ENCODE measurements at regions not wholly inside any gene's neighbourhood (a gene's known extent, or its start where the extent isn't known, plus 50 kb on each side); places are given as distances from the start of the nearest gene placed in this dataset.

DNA sequence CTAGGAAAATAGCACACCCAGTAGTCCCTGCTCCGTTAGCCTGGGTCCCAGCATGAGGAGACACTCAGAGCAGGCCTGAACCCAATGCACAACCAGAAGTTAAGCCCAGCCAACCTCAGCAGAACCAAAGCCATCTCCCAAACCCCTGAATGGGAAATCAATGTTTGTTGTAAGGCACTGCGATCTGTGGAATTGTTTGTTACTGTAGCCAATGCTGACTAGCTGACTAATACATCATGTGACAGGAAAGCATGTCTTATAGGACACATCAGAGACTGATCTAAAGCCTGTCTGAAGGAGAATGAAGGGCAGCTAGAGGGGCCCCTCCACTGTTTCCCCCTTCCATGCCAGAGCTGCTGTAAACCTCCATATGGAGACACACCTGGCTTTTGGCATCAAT lies 96.4 kb downstream of the MARCHF4 start:
- DNase-seq (no peak), ATAC-seq (ENCODE audit: low read depth) (no peak)
- CTCF ChIA-PET: no interaction called here
- Mint-ChIP-seq H3K36me3 (ENCODE audit: low read depth) (no peaks in the 10 kb centered on the region), H3K27ac (no peak overlapping the region), H3K9me3 (no peaks in the 10 kb centered on the region), H3K4me3 (no peak overlapping the region), H3K27me3 (peaks cover 16% of the 10 kb centered on the region), H3K4me1 (no peaks in the 10 kb centered on the region)
- TF ChIP-seq, protein P1, sequence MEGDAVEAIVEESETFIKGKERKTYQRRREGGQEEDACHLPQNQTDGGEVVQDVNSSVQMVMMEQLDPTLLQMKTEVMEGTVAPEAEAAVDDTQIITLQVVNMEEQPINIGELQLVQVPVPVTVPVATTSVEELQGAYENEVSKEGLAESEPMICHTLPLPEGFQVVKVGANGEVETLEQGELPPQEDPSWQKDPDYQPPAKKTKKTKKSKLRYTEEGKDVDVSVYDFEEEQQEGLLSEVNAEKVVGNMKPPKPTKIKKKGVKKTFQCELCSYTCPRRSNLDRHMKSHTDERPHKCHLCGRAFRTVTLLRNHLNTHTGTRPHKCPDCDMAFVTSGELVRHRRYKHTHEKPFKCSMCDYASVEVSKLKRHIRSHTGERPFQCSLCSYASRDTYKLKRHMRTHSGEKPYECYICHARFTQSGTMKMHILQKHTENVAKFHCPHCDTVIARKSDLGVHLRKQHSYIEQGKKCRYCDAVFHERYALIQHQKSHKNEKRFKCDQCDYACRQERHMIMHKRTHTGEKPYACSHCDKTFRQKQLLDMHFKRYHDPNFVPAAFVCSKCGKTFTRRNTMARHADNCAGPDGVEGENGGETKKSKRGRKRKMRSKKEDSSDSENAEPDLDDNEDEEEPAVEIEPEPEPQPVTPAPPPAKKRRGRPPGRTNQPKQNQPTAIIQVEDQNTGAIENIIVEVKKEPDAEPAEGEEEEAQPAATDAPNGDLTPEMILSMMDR (IDR thresholded peaks at IDR 0.05): no peak
- POLR2A ChIA-PET: no interaction called here
- intact Hi-C loops (cut with micrococcal nuclease): no loop called here

DNA sequence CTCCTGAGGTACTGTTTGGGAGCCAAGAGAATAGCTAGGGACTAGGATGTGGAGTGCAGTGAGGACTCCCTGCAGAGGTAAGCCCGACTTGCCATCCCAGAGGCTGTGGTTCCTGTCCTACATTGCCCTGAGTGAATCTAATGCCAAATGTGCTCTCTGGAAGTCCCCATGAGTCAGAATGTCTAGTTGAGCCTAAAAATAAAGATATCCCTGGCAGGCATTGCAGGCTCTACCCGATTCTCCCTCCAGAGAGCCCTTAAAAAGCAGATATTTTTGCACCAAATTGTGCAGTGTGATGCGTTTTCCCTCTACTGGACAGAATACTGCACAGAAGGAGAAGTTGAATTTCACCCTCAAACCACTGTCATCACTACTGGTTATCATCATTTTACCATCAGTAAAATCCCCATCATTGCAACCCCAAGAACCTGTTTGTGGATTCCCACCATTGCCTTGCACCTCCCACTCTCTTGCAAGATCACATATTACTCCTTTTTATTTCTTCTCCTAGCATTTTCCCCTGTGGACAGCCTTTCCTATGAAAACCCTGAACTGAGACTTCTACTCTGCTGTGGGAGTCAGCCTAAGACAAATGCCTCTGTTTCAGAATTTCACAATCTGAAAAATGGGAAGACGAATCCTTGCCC lies 98.0 kb downstream of the MARCHF4 start:
- CTCF ChIA-PET: no interaction called here
- Mint-ChIP-seq H3K4me3 (no peak overlapping the region), H3K27ac (no peak overlapping the region), H3K27me3 (peaks cover 16% of the 10 kb centered on the region), H3K4me1 (no peaks in the 10 kb centered on the region), H3K36me3 (ENCODE audit: low read depth) (no peaks in the 10 kb centered on the region), H3K9me3 (no peaks in the 10 kb centered on the region)
- TF ChIP-seq, protein P1 (IDR thresholded peaks at IDR 0.05): no peak
- no peak for DNase-seq
- POLR2A ChIA-PET: no interaction called here
- intact Hi-C loops (cut with micrococcal nuclease): no loop called here
- ATAC-seq (ENCODE audit: low read depth): no peak

DNA sequence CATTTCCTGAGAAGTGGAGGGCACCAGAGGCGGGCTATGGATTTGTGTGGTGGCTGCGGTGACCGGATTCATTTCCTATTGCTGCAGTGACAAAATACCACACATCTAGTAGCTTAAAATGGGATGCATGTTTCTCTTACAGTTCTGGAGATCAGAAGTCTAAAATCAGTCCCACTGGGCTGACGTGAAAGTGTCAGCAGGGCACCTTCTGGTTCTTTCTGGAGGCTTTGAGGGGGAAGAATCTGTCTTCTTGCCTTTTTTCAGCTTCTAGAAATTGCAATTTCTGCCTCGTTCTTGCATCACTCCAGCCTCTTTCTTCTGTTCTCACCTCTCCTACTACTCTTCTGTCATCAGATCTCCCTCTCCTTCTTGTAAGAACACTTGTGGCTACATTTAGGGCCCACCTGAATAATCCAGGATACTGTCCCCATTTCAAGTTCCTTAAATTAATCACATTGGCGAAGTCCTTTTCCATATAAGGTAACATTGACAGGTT lies 111.2 kb downstream of the MARCHF4 start:
- H3K27ac Mint-ChIP-seq: no peak overlapping the region

DNA sequence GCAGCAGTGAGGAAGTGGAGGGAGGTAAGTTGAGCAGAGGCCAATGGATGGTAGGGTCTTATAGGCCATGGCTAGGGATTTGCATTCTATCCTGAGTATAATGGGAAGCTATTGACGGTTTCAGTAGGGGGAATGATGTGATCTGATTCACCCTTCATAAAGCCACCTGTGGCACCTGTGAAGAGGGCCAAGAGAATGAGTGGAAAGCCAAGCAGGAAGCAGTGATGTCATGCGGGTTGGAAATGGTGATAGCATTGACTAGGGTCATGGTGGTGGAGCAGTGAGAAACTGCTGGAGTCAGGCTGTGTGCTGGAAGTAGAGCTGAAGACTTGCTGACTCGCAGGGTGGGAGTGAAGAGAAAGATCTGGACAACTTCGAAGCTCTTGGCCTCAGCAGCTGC lies 111.7 kb downstream of the MARCHF4 start:
- ChIA-PET CTCF (no interaction called here), POLR2A (no interaction called here)
- no peak overlapping the region for H3K27ac Mint-ChIP-seq
- intact Hi-C loops (cut with micrococcal nuclease): no loop called here
- ATAC-seq (ENCODE audit: low read depth): no peak
- H3K9me3 Mint-ChIP-seq: no peaks in the 10 kb centered on the region
- no peak for DNase-seq
- no peaks in the 10 kb centered on the region for H3K4me1 Mint-ChIP-seq
- no peak overlapping the region for H3K4me3 Mint-ChIP-seq
- H3K27me3 Mint-ChIP-seq: peaks cover 9% of the 10 kb centered on the region
- TF ChIP-seq, protein P1 (IDR thresholded peaks at IDR 0.05): no peak
- no peaks in the 10 kb centered on the region for H3K36me3 Mint-ChIP-seq (ENCODE audit: low read depth)

More for the DNA sequence above, 111.2 kb downstream of the MARCHF4 start:
- intact Hi-C loops (cut with micrococcal nuclease): no loop called here
- Mint-ChIP-seq H3K4me1 (no peaks in the 10 kb centered on the region), H3K9me3 (no peaks in the 10 kb centered on the region), H3K36me3 (ENCODE audit: low read depth) (no peaks in the 10 kb centered on the region), H3K4me3 (no peak overlapping the region), H3K27me3 (peaks cover 9% of the 10 kb centered on the region)
- CTCF ChIA-PET: no interaction called here
- TF ChIP-seq, protein P1 (IDR thresholded peaks at IDR 0.05): no peak
- POLR2A ChIA-PET: no interaction called here
- ATAC-seq (ENCODE audit: low read depth): no peak
- no peak for DNase-seq

DNA sequence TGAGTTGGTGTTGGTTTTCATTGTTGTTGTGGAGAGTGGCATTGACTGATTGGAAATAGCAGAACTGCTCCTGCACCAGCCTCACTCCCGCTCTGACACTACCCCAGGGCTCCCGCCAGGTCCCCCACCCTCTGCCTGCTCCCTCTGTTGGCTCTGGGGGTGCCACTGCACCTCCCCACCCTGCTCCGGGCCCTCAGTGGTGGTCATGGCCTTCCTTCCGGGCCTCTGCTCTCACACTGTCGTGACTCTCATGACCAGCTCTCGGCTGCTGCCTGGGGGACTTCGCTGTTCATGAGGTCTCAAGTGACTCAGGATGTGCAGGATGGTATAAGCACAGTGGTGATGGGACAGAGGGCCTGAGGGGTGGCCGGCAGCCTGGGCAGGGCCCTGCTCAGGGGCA lies 113.2 kb downstream of the MARCHF4 start:
- POLR2A ChIA-PET: no interaction called here
- Mint-ChIP-seq H3K27me3 (peaks cover 9% of the 10 kb centered on the region), H3K9me3 (no peaks in the 10 kb centered on the region), H3K4me1 (no peaks in the 10 kb centered on the region), H3K4me3 (no peak overlapping the region), H3K27ac (no peak overlapping the region), H3K36me3 (ENCODE audit: low read depth) (no peaks in the 10 kb centered on the region)
- intact Hi-C loops (cut with micrococcal nuclease): no loop called here
- CTCF ChIA-PET: no interaction called here
- ATAC-seq (ENCODE audit: low read depth): no peak
- TF ChIP-seq, protein P1 (IDR thresholded peaks at IDR 0.05): no peak
- no peak for DNase-seq
